Skeletal muscle tissue (tissue), 3 donors: ENCODE measurements at regions not wholly inside any gene's neighbourhood (a gene's known extent, or its start where the extent isn't known, plus 50 kb on each side); places are given as distances from the start of the nearest gene placed in this dataset.

Experiments used
- H3K27ac ChIP-seq: one replicate; pipeline ENCODE4 v1.7.0; 2013; ENCODE audit warnings: mild to moderate bottlenecking, low read depth, low read length, inconsistent platforms
- H3K27me3 ChIP-seq, 3 donors: one replicate each; pipeline ENCODE4 v1.7.0; 2013; ENCODE audit warnings: low read length in 3 of 3; ENCODE audit not compliant: control insufficient read depth in 3 of 3, insufficient read depth in 3 of 3
- H3K36me3 ChIP-seq, 3 donors: one replicate each; pipeline ENCODE4 v1.7.0; 2013; ENCODE audit warnings: low read length in 3 of 3; ENCODE audit not compliant: control insufficient read depth in 3 of 3, insufficient read depth in 3 of 3
- H3K4me1 ChIP-seq, 3 donors: one replicate each; pipeline ENCODE4 v1.7.0; 2013; ENCODE audit warnings: low read length in 3 of 3, mild to moderate bottlenecking in 3 of 3; ENCODE audit not compliant: control insufficient read depth in 3 of 3, insufficient read depth in 3 of 3
- H3K4me3 ChIP-seq, 3 donors: one replicate each; pipeline ENCODE4 v1.7.0; 2013; ENCODE audit warnings: low read length in 3 of 3
- H3K9ac ChIP-seq, 3 donors: one replicate each; pipeline ENCODE4 v1.7.0; 2013; ENCODE audit warnings: low read length in 3 of 3, mild to moderate bottlenecking in 3 of 3, moderate library complexity in 2 of 3, low read depth in 1 of 3
- H3K9me3 ChIP-seq, 3 donors: one replicate each; pipeline ENCODE4 v1.7.0; 2013; ENCODE audit warnings: low read length in 3 of 3; ENCODE audit not compliant: control insufficient read depth in 3 of 3
- donor health status: Osteomylitis.

DNA sequence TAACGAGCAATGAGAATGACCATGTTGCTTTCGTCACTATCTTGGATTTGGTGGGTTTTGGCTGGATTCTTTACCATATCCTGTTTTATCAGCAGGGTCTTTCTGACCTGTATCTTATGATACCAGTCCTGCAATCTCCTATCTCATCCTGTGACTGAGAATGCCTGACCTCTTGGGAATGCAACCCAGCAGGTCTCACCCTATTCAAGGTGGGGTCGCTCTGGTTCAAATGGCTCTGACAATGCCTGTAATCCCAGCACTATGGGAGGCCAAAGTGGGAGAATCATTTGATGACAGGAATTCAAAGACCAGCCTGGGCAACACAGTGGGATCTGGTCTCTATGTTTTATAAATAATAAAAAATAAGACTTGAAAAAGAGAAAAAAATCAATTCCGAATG lies 173.5 kb downstream of the ACTR3 start:
- H3K27ac ChIP-seq = no peak overlapping the region
- no peaks in the 10 kb centered on the region for H3K9me3 ChIP-seq
- no peaks in the 10 kb centered on the region for H3K27me3 ChIP-seq
- H3K9ac ChIP-seq = no peak overlapping the region
- no peaks in the 10 kb centered on the region for H3K4me1 ChIP-seq
- no peaks in the 10 kb centered on the region for H3K36me3 ChIP-seq
- no peak overlapping the region for H3K4me3 ChIP-seq

DNA sequence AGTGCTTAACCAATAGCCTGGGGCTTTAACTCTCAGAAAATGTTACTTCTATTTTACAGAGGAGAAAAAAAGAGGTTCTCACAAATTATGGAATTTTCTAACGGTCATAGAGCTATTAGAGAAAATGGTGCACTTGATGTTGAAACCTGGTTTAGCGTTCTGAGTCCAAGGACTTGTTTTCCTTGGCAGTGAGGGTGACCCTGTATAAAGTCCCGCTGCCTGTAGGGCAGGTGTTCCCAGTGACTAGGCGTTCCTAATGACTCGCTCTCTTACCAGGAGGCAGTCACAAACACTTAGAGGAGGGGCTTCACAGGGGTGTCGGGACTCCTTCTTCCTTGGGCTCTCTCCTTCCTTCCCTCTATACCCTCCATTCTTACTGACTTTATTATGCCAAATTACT lies 175.8 kb downstream of the ACTR3 start:
- no peaks in the 10 kb centered on the region for H3K9me3 ChIP-seq
- H3K27ac ChIP-seq = no peak overlapping the region

DNA sequence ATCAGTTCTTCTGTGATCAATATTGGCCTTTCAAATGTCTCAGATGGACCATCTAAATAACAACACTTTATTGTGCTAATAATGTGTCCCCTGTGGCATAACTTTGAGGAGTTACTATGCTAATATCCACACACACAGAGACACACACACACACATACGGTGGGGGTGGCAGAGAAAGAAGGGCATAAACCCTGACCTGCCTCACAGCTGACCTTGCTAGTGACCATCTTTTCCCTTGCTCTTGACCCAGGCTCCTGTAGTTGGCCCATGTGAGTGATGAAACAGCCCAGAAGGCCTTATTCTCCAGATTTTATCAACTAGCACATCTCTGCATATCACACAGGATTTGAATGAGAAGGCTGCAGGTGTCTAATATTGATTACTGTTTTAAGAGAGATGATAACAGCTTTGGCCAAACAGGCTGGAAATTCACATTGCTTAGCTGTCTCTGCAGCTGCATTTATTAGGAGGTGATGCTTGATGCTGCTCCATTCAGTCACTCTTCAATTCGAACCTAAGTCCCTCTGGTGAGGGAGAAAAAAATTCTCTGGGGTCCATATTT lies 176.4 kb downstream of the ACTR3 start:
- Histone ChIP-seq H3K36me3 (no peaks in the 10 kb centered on the region), H3K9me3 (no peaks in the 10 kb centered on the region), H3K27ac (no peak overlapping the region), H3K4me1 (no peaks in the 10 kb centered on the region), H3K9ac (no peak overlapping the region), H3K27me3 (no peaks in the 10 kb centered on the region), H3K4me3 (no peak overlapping the region)

More for the DNA sequence above, 175.8 kb downstream of the ACTR3 start:
- Histone ChIP-seq H3K9ac (no peak overlapping the region), H3K27me3 (no peaks in the 10 kb centered on the region), H3K4me3 (no peak overlapping the region), H3K36me3 (no peaks in the 10 kb centered on the region), H3K4me1 (no peaks in the 10 kb centered on the region)

DNA sequence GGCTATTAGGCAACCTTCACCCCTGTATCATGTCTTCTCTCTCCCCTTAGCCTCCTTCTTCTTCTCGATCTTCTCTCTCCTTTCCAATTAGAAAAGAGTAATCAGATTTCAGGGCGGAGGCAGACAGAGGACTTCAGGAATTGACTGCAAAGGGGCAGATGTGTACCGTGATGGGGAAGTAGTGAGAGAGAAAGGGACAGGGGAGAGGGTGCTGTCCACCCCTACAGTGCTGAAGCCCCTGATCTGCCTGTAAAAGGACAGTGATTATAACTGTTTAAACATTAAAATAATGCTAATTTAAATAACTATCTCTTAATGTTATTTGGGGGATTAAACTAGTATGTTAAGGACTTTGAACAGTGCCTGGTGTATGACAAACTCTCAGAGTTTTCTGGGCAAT lies 178.5 kb downstream of the ACTR3 start:
- Histone ChIP-seq H3K27me3 (no peaks in the 10 kb centered on the region), H3K9ac (no peak overlapping the region), H3K9me3 (no peaks in the 10 kb centered on the region), H3K36me3 (no peaks in the 10 kb centered on the region), H3K4me1 (no peaks in the 10 kb centered on the region), H3K4me3 (no peak overlapping the region), H3K27ac (no peak overlapping the region)

DNA sequence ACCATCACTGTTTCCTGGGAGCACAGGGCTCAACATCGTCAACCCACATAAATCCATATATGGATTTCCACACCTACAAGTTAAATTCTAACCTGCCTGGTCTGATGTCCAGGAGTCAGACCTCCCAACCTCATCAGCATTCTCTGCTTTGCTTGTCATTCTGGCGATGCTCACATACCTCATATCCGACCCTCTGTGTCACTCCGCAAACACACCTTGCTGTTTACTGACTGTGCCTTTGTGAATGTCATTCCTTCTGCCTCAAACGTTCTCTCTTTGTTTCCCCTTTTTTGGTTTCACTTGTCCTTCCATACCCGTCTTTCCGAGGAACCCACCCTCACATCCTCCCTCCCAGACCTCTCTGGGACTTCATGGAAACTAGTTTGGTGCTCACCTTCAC lies 187.1 kb downstream of the ACTR3 start:
- no peaks in the 10 kb centered on the region for H3K27me3 ChIP-seq
- H3K4me3 ChIP-seq = no peak overlapping the region

DNA sequence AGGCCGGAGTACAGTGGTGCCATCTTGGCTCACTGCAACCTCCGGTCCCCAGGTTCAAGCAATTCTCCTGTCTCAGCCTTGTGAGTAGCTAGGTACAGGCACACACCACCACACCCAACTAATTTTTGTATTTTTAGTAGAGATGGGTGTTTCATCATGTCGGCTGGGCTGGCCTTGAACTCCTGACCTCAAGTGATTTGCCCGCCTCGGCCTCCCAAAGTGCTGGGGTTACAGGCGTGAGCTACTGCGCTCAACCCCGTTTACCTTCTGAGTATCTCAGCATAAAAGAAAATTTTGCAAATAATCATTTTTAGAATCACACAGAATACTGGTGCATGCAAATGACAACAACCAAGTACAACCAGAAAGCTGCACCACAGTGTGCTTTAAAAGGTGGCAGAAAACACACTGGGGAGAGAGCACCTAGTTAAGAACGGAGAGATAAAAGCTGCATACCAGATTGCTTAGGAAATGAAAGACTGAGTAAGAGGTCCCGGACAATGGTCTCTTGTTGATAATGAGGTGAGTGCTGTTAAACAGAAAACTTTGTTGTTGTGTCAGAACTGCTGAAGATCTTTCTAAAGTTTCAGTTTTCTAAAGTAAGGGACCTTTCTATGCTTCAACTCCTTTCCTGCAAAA lies 189.6 kb downstream of the ACTR3 start:
- H3K36me3 ChIP-seq = no peaks in the 10 kb centered on the region
- no peaks in the 10 kb centered on the region for H3K27me3 ChIP-seq
- no peaks in the 10 kb centered on the region for H3K9me3 ChIP-seq
- no peaks in the 10 kb centered on the region for H3K4me1 ChIP-seq
- no peak overlapping the region for H3K4me3 ChIP-seq
- no peak overlapping the region for H3K27ac ChIP-seq
- H3K9ac ChIP-seq = no peak overlapping the region

More for the DNA sequence above, 187.1 kb downstream of the ACTR3 start:
- H3K9ac ChIP-seq = no peak overlapping the region
- no peaks in the 10 kb centered on the region for H3K4me1 ChIP-seq
- no peak overlapping the region for H3K27ac ChIP-seq
- no peaks in the 10 kb centered on the region for H3K9me3 ChIP-seq
- no peaks in the 10 kb centered on the region for H3K36me3 ChIP-seq

DNA sequence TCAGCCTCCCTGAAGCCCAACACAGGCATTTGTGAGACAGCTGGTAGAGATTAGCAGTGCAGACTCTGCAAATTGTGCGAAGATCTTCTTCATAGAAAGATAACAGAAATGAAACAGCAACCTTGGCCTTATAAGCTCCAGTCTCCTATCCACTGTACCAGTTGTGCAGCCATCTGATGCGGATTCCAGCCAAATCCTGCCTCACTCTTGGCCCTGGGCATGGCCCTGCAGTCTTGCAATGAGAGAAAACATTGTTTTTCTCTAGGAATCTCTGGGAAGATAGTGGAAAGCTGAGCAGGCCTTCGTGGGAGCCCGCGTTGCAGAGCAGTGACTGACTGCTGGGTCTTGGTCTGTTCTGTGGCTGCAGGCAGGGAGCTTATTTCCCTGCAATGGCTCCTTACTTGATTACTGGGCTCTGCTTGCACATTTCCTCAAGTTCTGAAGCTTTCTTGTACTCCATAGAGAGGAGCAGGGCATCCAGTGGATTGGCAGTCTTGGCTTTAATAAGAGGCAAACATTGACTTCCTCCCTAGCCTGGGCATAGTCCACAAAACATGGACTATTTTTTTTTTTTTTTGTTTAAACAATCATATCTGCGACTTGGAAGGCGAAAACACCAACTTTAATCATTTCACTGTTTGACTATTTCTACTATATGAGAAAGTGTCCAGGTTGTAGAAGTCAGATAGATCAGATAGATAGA lies 193.0 kb downstream of the ACTR3 start:
- no peaks in the 10 kb centered on the region for H3K36me3 ChIP-seq
- no peak overlapping the region for H3K27ac ChIP-seq
- no peaks in the 10 kb centered on the region for H3K4me1 ChIP-seq
- H3K4me3 ChIP-seq = no peak overlapping the region
- no peak overlapping the region for H3K9ac ChIP-seq
- H3K9me3 ChIP-seq = no peaks in the 10 kb centered on the region
- no peaks in the 10 kb centered on the region for H3K27me3 ChIP-seq

DNA sequence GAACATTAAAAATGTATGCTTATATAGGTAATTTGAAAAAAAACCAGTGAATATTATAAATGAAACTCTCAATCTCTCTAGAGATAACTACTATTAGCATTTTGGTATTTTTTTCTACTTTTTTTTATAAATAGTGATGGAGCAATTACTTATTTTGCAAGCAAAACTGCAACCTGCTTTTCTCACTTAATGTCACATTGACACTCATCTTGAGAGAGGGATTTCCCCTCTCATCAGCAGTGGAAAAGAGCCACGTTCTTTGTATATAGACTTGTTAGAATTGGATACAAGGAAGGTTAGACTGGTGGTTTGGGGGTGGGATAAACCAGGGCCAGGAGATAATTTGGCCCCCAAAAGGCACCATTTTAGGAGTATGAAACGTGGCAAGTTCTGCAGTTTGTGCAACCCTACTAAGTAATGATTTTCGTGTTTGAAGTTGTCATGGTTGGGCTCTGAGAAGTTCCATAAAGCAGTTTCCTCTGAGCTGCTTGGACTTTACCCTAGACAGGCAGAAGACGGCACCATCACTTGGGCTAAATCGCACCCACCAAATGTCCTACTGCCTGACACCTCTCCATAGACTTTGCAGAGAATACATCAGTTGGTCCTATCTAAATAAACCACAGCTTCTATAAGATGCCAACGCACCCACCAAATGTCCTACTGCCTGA lies 194.0 kb downstream of the ACTR3 start:
- no peak overlapping the region for H3K9ac ChIP-seq
- H3K9me3 ChIP-seq = no peaks in the 10 kb centered on the region
- no peaks in the 10 kb centered on the region for H3K27me3 ChIP-seq

DNA sequence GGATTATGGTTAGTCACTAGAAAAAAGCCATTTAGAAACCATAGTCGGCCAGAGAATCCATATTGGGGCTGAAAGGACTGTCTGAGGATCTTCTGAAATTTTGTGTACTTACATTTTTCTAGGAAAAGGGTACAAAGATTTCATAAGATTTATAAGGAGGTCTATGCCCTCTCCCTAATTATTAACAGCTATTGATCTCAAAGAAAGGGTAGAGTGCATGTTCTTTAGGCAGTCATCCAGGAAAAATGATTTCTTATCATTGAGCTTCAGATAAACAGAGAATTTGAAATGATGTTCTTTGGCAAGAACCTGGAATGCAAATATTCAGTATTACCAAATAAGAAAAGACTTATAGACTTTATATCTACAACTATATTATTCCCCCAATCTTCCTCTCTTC lies 195.3 kb downstream of the ACTR3 start:
- Histone ChIP-seq H3K9me3 (no peaks in the 10 kb centered on the region), H3K27me3 (no peaks in the 10 kb centered on the region), H3K9ac (no peak overlapping the region), H3K4me3 (no peak overlapping the region), H3K27ac (no peak overlapping the region), H3K4me1 (no peaks in the 10 kb centered on the region), H3K36me3 (no peaks in the 10 kb centered on the region)

More for the DNA sequence above, 194.0 kb downstream of the ACTR3 start:
- no peaks in the 10 kb centered on the region for H3K36me3 ChIP-seq
- H3K4me1 ChIP-seq = no peaks in the 10 kb centered on the region
- no peak overlapping the region for H3K4me3 ChIP-seq
- no peak overlapping the region for H3K27ac ChIP-seq

DNA sequence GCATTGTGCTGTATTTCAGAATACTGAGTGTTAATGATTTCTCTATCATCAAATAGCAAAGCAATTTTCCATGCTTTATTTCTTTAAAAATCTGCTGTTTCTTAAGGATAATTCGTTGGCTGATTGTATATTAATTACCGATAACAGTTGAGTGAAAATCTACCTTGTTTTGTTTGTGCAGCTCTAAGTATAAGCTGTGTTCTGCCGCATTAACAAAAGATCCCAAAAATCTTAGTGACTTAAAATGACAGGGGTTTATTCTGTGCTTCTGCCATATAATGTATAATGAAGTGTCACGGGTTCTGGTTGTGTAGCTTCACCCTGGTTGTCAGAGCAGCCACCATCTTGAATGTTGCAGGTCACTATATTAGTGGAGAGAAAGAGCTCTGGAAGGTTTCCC lies 196.1 kb downstream of the ACTR3 start:
- H3K9me3 ChIP-seq = no peaks in the 10 kb centered on the region
- H3K9ac ChIP-seq = no peak overlapping the region
- no peaks in the 10 kb centered on the region for H3K4me1 ChIP-seq
- no peaks in the 10 kb centered on the region for H3K27me3 ChIP-seq
- no peaks in the 10 kb centered on the region for H3K36me3 ChIP-seq
- H3K4me3 ChIP-seq = no peak overlapping the region
- no peak overlapping the region for H3K27ac ChIP-seq
